Right lobe of liver (tissue), 4 donors: ENCODE measurements at regions not wholly inside any gene's neighbourhood (a gene's known extent, or its start where the extent isn't known, plus 50 kb on each side); places are given as distances from the start of the nearest gene placed in this dataset.

Experiments used
- CTCF ChIP-seq, 4 donors: fragments of 200-600 bp in 3 of 4; fragments of 450-650 bp in 1 of 4; IDR thresholded peaks; one replicate each; pipeline versions ENCODE4 v1.5.1 to v1.8.0; 2016 to 2022; ENCODE audit warnings: antibody characterized with exemption in 4 of 4, mild to moderate bottlenecking in 2 of 4
- POLR2A ChIP-seq: fragments of 450-650 bp; IDR thresholded peaks from one replicate; pipeline ENCODE4 v1.6.1; 2017; ENCODE audit warnings: antibody characterized with exemption, mild to moderate bottlenecking
- donor health status: DM: no; HTN: no; CAD: no.
- donor health status: DM: no; HTN: no; CAD: no.
- donor health status: DM: no; HTN: yes; CAD: no.

GRCh38 chr10:123562811-123563580 lies 103.2 kb upstream of the GPR26 start:
- no peak for TF ChIP-seq CTCF (IDR thresholded peaks at IDR 0.05)
- no peak for TF ChIP-seq POLR2A
